GM23338 (cell line): ENCODE measurements at regions not wholly inside any gene's neighbourhood (a gene's known extent, or its start where the extent isn't known, plus 50 kb on each side); places are given as distances from the start of the nearest gene placed in this dataset.

Source experiments
- ATAC-seq: fragments of 200-7000 bp; cut with Tn5 transposase; 3 replicates; pipeline ENCODE4 v1.9.1; 2020
- DNase-seq: peaks from one replicate; pipeline ENCODE4 v3.0.0-alpha.2; 2015; ENCODE audit warnings: low spot score
- H2AFZ ChIP-seq: fragments of 200-600 bp; sonication (generic); 2 replicates; pipeline ENCODE4 v1.8.0; 2016; ENCODE audit warnings: antibody characterized with exemption, mild to moderate bottlenecking, moderate library complexity
- H3F3A ChIP-seq: fragments of 200-600 bp; sonication (generic); replicated peaks from 2 replicates; pipeline ENCODE4 v1.8.0; 2017; ENCODE audit warnings: antibody characterized with exemption, mixed run types, low read depth
- H3K27ac ChIP-seq: fragments of 200-600 bp; sonication (generic); 2 replicates; pipeline ENCODE4 v1.6.1; 2016; ENCODE audit warnings: low read depth
- H3K27me3 ChIP-seq: fragments of 200-600 bp; sonication (generic); 2 replicates; pipeline ENCODE4 v1.8.0; 2016; ENCODE audit warnings: mild to moderate bottlenecking, mixed run types, moderate library complexity; ENCODE audit not compliant: insufficient read depth
- H3K36me3 ChIP-seq: fragments of 200-600 bp; sonication (generic); 2 replicates; pipeline ENCODE4 v1.8.0; 2016; ENCODE audit warnings: mild to moderate bottlenecking; ENCODE audit not compliant: insufficient read depth
- H3K4me1 ChIP-seq: fragments of 200-600 bp; sonication (generic); 2 replicates; pipeline ENCODE4 v1.8.0; 2016; ENCODE audit warnings: mild to moderate bottlenecking, moderate library complexity; ENCODE audit not compliant: insufficient read depth
- H3K4me2 ChIP-seq: fragments of 200-600 bp; sonication (generic); 2 replicates; pipeline ENCODE4 v1.7.1; 2017; ENCODE audit warnings: mixed run types
- H3K4me3 ChIP-seq: fragments of 200-600 bp; sonication (generic); 2 replicates; pipeline ENCODE4 v1.6.1; 2016; ENCODE audit warnings: mixed run types
- H3K79me2 ChIP-seq: fragments of 200-600 bp; sonication (generic); replicated peaks from 2 replicates; pipeline ENCODE4 v1.8.0; 2017; ENCODE audit warnings: mild to moderate bottlenecking; ENCODE audit not compliant: insufficient read depth
- H3K9me2 ChIP-seq: fragments of 200-600 bp; sonication (generic); 2 replicates; pipeline ENCODE4 v1.8.0; 2017; ENCODE audit not compliant: insufficient read depth
- H4K20me1 ChIP-seq: fragments of 200-600 bp; sonication (generic); replicated peaks from 2 replicates; pipeline ENCODE4 v1.8.0; 2017; ENCODE audit warnings: mild to moderate bottlenecking; ENCODE audit not compliant: insufficient read depth
- H3K27ac Mint-ChIP-seq: 2 replicates; pipeline ENCODE4 v1.8.0; 2020; ENCODE audit warnings: inconsistent platforms, mild to moderate bottlenecking, moderate library complexity, mixed read lengths
- H3K27me3 Mint-ChIP-seq: 3 replicates; pipeline ENCODE4 v1.8.0; 2022; ENCODE audit warnings: low read depth, mild to moderate bottlenecking, moderate library complexity, mixed read lengths, inconsistent platforms; ENCODE audit not compliant: insufficient read depth, poor library complexity
- H3K36me3 Mint-ChIP-seq: 3 replicates; pipeline ENCODE4 v1.8.0; 2021; ENCODE audit warnings: low read depth, mild to moderate bottlenecking, inconsistent platforms, moderate library complexity, mixed read lengths
- H3K4me1 Mint-ChIP-seq: 3 replicates; pipeline ENCODE4 v1.8.0; 2020; ENCODE audit warnings: mild to moderate bottlenecking, inconsistent platforms, mixed read lengths
- H3K4me3 Mint-ChIP-seq: 3 replicates; pipeline ENCODE4 v1.8.0; 2021; ENCODE audit warnings: moderate library complexity, mild to moderate bottlenecking, inconsistent platforms, mixed read lengths
- H3K9me3 Mint-ChIP-seq: 3 replicates; pipeline ENCODE4 v1.8.0; 2020; ENCODE audit warnings: moderate library complexity, mild to moderate bottlenecking, inconsistent platforms, mixed read lengths
- CREB1 ChIP-seq: fragments of 250-450 bp; sonication (Bioruptor Pico); IDR thresholded peaks from 2 replicates; pipeline ENCODE4 v1.5.0; 2020; ENCODE audit warnings: low read depth, mild to moderate bottlenecking, moderate library complexity
- EZH2 ChIP-seq: fragments of 200-600 bp; sonication (generic); IDR thresholded peaks from one replicate; pipeline ENCODE4 v1.8.0; 2017; ENCODE audit warnings: antibody characterized with exemption, mild to moderate bottlenecking, low read depth; ENCODE audit not compliant: unreplicated experiment
- EZH2phosphoT487 ChIP-seq: fragments of 200-600 bp; sonication (generic); IDR thresholded peaks from one replicate; pipeline ENCODE4 v1.8.1; 2018; ENCODE audit warnings: antibody characterized with exemption; ENCODE audit not compliant: unreplicated experiment
- NANOG ChIP-seq: IDR thresholded peaks from 2 replicates; pipeline ENCODE4 v1.6.1; 2016; ENCODE audit warnings: antibody characterized with exemption, borderline replicate concordance
- POLR2AphosphoS5 ChIP-seq: IDR thresholded peaks from 2 replicates; pipeline ENCODE4 v1.6.1; 2016; ENCODE audit warnings: antibody characterized with exemption, low read depth
- REST ChIP-seq: IDR thresholded peaks from one replicate; pipeline ENCODE4 v1.6.1; 2018; ENCODE audit warnings: antibody characterized with exemption; ENCODE audit not compliant: unreplicated experiment
- ZNF331 ChIP-seq: fragments of 250-450 bp; sonication (Bioruptor Pico); IDR thresholded peaks from 2 replicates; pipeline ENCODE4 v1.5.0; 2020; ENCODE audit warnings: low read depth, mild to moderate bottlenecking, moderate library complexity
- TF ChIP-seq, protein P1 (sequence below), 2 experiments: fragments of 200-600 bp in 1 of 2; sonication (generic) in 1 of 2; conservative IDR thresholded peaks; 2 replicates each; pipeline versions ENCODE4 v1.5.1 to v1.6.1; 2016 to 2017; ENCODE audit warnings: antibody characterized with exemption in 2 of 2, low read depth in 2 of 2, mild to moderate bottlenecking in 2 of 2, moderate library complexity in 1 of 2
- TF ChIP-seq, protein P2 (sequence below): IDR thresholded peaks from 2 replicates; pipeline ENCODE4 v1.6.1; 2016; ENCODE audit warnings: antibody characterized with exemption

DNA sequence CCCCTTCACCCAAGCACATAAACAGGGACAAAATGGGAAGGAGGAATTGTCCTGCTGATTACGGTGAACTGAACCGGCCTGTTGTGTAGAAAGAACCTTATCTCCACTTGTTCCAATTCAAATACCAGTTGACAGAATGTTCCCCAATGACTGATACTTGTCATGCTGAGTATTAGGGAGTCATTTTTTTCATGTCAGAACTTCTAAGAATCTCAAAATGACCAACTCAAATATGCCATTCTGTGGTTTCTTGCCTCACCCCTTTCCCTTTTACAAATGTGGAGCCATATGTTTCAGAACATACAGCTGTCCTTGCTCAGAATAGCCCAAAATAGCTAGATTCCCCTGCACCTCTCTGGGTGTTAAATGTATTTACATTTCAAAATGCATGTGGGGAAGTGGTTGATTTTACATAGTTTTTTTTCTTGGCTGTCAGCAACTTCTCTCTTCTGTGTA is 405.9 kb upstream of the TBL1XR1 start:
- peaks cover 4% of the 10 kb centered on the region for H3K27me3 Mint-ChIP-seq
- no peak for TF ChIP-seq NANOG
- TF ChIP-seq EZH2phosphoT487 = no peak
- no peak for TF ChIP-seq EZH2
- no peak for DNase-seq
- H3K27me3 ChIP-seq = no peaks in the 10 kb centered on the region
- 0 out of 3 replicates have a peak, but pooled peaks cover 3% of the 10 kb centered on the region for H3K36me3 Mint-ChIP-seq
- peaks cover 43% of the 10 kb centered on the region for H3K4me1 Mint-ChIP-seq
- no peak for ATAC-seq
- peaks cover 27% of the 10 kb centered on the region for H3K4me1 ChIP-seq
- H3K9me3 Mint-ChIP-seq = peaks cover 3% of the 10 kb centered on the region
- no peak overlapping the region for H3K4me3 Mint-ChIP-seq
- H2AFZ ChIP-seq = no peak overlapping the region
- no peak overlapping the region for H3K4me3 ChIP-seq
- no peak overlapping the region for H3K27ac Mint-ChIP-seq
- H3K36me3 ChIP-seq = no peaks in the 10 kb centered on the region
- H3K79me2 ChIP-seq = no peaks in the 10 kb centered on the region
- H3F3A ChIP-seq = no peaks in the 10 kb centered on the region
- no peaks in the 10 kb centered on the region for H4K20me1 ChIP-seq
- no peak overlapping the region for H3K27ac ChIP-seq
- no peak overlapping the region; the same call in 1 of the 2 replicates for H3K4me2 ChIP-seq
- no peaks in the 10 kb centered on the region for H3K9me2 ChIP-seq

- Histone ChIP-seq H3K27ac (no peak overlapping the region), H2AFZ (no peak overlapping the region), H3K4me1 (peaks cover 18% of the 10 kb centered on the region), H3F3A (no peaks in the 10 kb centered on the region), H4K20me1 (no peaks in the 10 kb centered on the region), H3K9me2 (no peaks in the 10 kb centered on the region), H3K36me3 (no peaks in the 10 kb centered on the region), H3K4me2 (no peak overlapping the region), H3K79me2 (no peaks in the 10 kb centered on the region), H3K27me3 (no peaks in the 10 kb centered on the region), H3K4me3 (no peak overlapping the region)
- H3K27me3 Mint-ChIP-seq = peaks cover 4% of the 10 kb centered on the region
- peaks cover 3% of the 10 kb centered on the region for H3K9me3 Mint-ChIP-seq
- DNase-seq (no peak), ATAC-seq (no peak)
- H3K4me1 Mint-ChIP-seq = peaks cover 36% of the 10 kb centered on the region
- no peak overlapping the region for H3K27ac Mint-ChIP-seq
- H3K36me3 Mint-ChIP-seq = 0 out of 3 replicates have a peak, but pooled peaks cover 3% of the 10 kb centered on the region
- no peak overlapping the region for H3K4me3 Mint-ChIP-seq
- TF ChIP-seq ZNF331 (CRISPR knock-in tag) = no peak
- TF ChIP-seq, protein P1, sequence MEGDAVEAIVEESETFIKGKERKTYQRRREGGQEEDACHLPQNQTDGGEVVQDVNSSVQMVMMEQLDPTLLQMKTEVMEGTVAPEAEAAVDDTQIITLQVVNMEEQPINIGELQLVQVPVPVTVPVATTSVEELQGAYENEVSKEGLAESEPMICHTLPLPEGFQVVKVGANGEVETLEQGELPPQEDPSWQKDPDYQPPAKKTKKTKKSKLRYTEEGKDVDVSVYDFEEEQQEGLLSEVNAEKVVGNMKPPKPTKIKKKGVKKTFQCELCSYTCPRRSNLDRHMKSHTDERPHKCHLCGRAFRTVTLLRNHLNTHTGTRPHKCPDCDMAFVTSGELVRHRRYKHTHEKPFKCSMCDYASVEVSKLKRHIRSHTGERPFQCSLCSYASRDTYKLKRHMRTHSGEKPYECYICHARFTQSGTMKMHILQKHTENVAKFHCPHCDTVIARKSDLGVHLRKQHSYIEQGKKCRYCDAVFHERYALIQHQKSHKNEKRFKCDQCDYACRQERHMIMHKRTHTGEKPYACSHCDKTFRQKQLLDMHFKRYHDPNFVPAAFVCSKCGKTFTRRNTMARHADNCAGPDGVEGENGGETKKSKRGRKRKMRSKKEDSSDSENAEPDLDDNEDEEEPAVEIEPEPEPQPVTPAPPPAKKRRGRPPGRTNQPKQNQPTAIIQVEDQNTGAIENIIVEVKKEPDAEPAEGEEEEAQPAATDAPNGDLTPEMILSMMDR (conservative IDR thresholded peaks at IDR 0.05; ENCODE audit: low read depth in 2 of 2) = no peak
- TF ChIP-seq, protein P2, sequence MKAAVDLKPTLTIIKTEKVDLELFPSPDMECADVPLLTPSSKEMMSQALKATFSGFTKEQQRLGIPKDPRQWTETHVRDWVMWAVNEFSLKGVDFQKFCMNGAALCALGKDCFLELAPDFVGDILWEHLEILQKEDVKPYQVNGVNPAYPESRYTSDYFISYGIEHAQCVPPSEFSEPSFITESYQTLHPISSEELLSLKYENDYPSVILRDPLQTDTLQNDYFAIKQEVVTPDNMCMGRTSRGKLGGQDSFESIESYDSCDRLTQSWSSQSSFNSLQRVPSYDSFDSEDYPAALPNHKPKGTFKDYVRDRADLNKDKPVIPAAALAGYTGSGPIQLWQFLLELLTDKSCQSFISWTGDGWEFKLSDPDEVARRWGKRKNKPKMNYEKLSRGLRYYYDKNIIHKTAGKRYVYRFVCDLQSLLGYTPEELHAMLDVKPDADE = no peak
- no peak for TF ChIP-seq CREB1 (CRISPR knock-in tag)
- TF ChIP-seq REST = no peak
- TF ChIP-seq POLR2AphosphoS5 = no peak
- TF ChIP-seq EZH2phosphoT487 = no peak
- TF ChIP-seq NANOG = no peak
- TF ChIP-seq EZH2 = no peak
Measured at GRCh38 chr3:177604181-177604580, 406.9 kb upstream of the TBL1XR1 start.
